ENCODE measurements at regions not wholly inside any gene's neighbourhood (a gene's known extent, or its start where the extent isn't known, plus 50 kb on each side); places are given as distances from the start of the nearest gene placed in this dataset.

DNA sequence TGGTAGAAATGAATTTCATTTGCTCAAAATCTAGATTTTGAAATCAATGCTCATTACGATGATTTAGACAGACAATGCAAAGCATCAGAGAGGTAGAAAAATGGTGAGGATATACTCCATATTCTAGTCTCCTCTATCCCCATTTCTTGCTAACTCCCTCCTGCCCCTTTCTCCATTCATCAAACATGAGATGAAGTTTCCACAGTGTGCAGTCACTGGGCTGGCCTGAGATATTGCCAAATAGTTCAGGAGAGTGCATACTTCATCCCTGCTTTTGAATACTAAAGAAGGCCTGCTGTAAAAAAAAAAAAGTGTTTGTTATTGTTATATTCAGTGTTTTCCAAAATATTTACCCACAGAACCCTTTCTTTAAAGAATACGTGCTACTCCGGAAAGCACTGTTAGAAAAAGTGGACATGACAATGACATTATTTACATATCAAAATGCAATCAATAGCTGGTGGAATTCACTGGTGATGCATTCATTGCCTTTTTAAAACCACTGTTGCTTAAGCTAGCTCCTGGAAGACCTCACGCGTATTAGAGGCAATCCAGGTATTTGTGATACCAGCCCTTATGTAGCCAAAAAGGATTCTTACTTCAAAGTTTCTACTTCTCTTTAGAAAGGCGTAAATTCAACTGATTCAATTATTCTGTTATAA lies 247.6 kb upstream of the SOX2 start:
- Histone ChIP-seq H3K27ac (no peak overlapping the region), H3K4me2 (ENCODE audit: low read length) (no peak overlapping the region), H3K79me2 (no peaks in the 10 kb centered on the region), H3K36me3 (ENCODE audit: control insufficient read depth, insufficient read depth, low read length) (no peaks in the 10 kb centered on the region), H3K9me3 (ENCODE audit: control insufficient read depth, low read length) (no peaks in the 10 kb centered on the region), H3K4me1 (no peaks in the 10 kb centered on the region), H3K9ac (no peak overlapping the region), H3K4me3 (ENCODE audit: low read depth, low read length) (no peak overlapping the region), H3K27me3 (ENCODE audit: control insufficient read depth, insufficient read depth, low read length) (no peaks in the 10 kb centered on the region), H2AFZ (no peak overlapping the region)
- no peak for TF ChIP-seq CTCF (IDR thresholded peaks at IDR 0.05)

- Histone ChIP-seq H3K27ac (no peak overlapping the region), H3K79me2 (no peaks in the 10 kb centered on the region), H3K4me2 (ENCODE audit: low read length) (no peak overlapping the region), H3K27me3 (ENCODE audit: control insufficient read depth, insufficient read depth, low read length) (no peaks in the 10 kb centered on the region), H3K36me3 (ENCODE audit: control insufficient read depth, insufficient read depth, low read length) (no peaks in the 10 kb centered on the region), H3K4me1 (no peaks in the 10 kb centered on the region), H3K9me3 (ENCODE audit: control insufficient read depth, low read length) (no peaks in the 10 kb centered on the region), H3K4me3 (ENCODE audit: low read depth, low read length) (no peak overlapping the region), H2AFZ (no peak overlapping the region), H3K9ac (no peak overlapping the region)
- no peak for TF ChIP-seq CTCF (IDR thresholded peaks at IDR 0.05)
Observed at GRCh38 chr3:181461381-181461780, 250.3 kb upstream of the SOX2 start.

DNA sequence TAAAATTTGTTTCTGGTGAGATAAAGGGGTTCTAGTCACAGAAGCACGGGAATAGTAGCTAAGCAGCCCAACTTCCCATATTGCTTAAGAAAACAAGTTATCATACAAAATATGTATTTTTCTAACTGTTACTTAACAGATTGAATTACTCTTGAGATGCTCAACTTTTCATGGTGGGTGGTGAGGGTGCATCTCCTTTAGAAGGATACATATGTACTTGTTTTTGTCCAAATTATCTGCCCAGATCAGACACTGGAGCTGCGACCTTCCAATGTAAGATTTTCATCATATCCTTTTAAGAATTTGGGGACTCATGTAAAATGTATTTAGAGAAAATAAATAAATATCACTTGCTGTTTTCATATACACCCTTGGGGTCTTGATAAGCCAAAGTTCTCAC lies 252.2 kb upstream of the SOX2 start:
- H2AFZ ChIP-seq = no peak overlapping the region
- no peak overlapping the region for H3K9ac ChIP-seq
- no peaks in the 10 kb centered on the region for H3K79me2 ChIP-seq
- H3K27ac ChIP-seq = no peak overlapping the region
- no peak for TF ChIP-seq CTCF (IDR thresholded peaks at IDR 0.05)
- no peaks in the 10 kb centered on the region for H3K4me1 ChIP-seq
- no peak overlapping the region for H3K4me2 ChIP-seq (ENCODE audit: low read length)
- no peaks in the 10 kb centered on the region for H3K27me3 ChIP-seq (ENCODE audit: control insufficient read depth, insufficient read depth, low read length)
- H3K9me3 ChIP-seq (ENCODE audit: control insufficient read depth, low read length) = no peaks in the 10 kb centered on the region
- H3K4me3 ChIP-seq (ENCODE audit: low read depth, low read length) = no peak overlapping the region
- H3K36me3 ChIP-seq (ENCODE audit: control insufficient read depth, insufficient read depth, low read length) = no peaks in the 10 kb centered on the region

- no peak overlapping the region for H2AFZ ChIP-seq
- H3K4me3 ChIP-seq (ENCODE audit: low read depth, low read length) = no peak overlapping the region
- no peak overlapping the region for H3K4me2 ChIP-seq (ENCODE audit: low read length)
- H3K4me1 ChIP-seq = no peaks in the 10 kb centered on the region
- H3K79me2 ChIP-seq = no peaks in the 10 kb centered on the region
- no peaks in the 10 kb centered on the region for H3K36me3 ChIP-seq (ENCODE audit: control insufficient read depth, insufficient read depth, low read length)
- H3K27me3 ChIP-seq (ENCODE audit: control insufficient read depth, insufficient read depth, low read length) = no peaks in the 10 kb centered on the region
- H3K9me3 ChIP-seq (ENCODE audit: control insufficient read depth, low read length) = no peaks in the 10 kb centered on the region
- no peak overlapping the region for H3K9ac ChIP-seq
- TF ChIP-seq CTCF (IDR thresholded peaks at IDR 0.05) = no peak
- no peak overlapping the region for H3K27ac ChIP-seq
Observed at GRCh38 chr3:181458857-181459256, 252.9 kb upstream of the SOX2 start.

DNA sequence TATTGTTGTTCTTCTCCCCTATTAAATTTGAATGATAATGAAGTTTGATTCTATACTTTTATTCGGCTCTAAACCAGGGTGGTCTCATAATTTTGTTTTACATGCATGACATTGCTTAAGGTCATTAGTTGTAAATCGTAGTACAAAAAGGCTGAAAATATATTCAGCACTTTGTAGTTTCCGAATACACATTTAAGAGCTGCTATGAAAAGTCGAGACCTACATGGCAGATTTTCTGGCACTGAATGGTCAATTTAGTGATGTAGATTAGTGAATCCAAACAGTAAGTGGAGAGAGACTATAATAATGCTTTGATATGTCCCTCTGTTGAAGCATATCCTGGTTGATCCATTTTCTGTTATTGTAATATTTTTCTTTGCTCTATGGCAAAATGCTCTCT lies 254.0 kb upstream of the SOX2 start:
- no peak overlapping the region for H2AFZ ChIP-seq
- no peaks in the 10 kb centered on the region for H3K27me3 ChIP-seq (ENCODE audit: control insufficient read depth, insufficient read depth, low read length)
- H3K4me3 ChIP-seq (ENCODE audit: low read depth, low read length) = no peak overlapping the region
- H3K4me1 ChIP-seq = no peaks in the 10 kb centered on the region
- no peak for TF ChIP-seq CTCF (IDR thresholded peaks at IDR 0.05)
- no peak overlapping the region for H3K4me2 ChIP-seq (ENCODE audit: low read length)
- H3K27ac ChIP-seq = no peak overlapping the region
- no peaks in the 10 kb centered on the region for H3K9me3 ChIP-seq (ENCODE audit: control insufficient read depth, low read length)
- H3K9ac ChIP-seq = no peak overlapping the region
- H3K36me3 ChIP-seq (ENCODE audit: control insufficient read depth, insufficient read depth, low read length) = no peaks in the 10 kb centered on the region
- no peaks in the 10 kb centered on the region for H3K79me2 ChIP-seq
